WTC11 (cell line): ENCODE measurements at regions not wholly inside any gene's neighbourhood (a gene's known extent, or its start where the extent isn't known, plus 50 kb on each side); places are given as distances from the start of the nearest gene placed in this dataset.

Experiments used
- ATAC-seq: fragments of 200-7000 bp; cut with Tn5 transposase; 2 replicates; pipeline ENCODE4 v1.10.0; 2021; ENCODE audit warnings: mild to moderate bottlenecking, moderate library complexity
- CTCF ChIA-PET: fragments of 300-600 bp; sonication (Branson Sonifier 250); formaldehyde crosslinking; loops from one replicate; lab custom pipeline; 2021; ENCODE audit warnings: antibody characterized with exemption; lab: Charles Lee
- POLR2A ChIA-PET: fragments of 350-600 bp; sonication (Branson Sonifier 250); formaldehyde crosslinking; loops from one replicate; lab custom pipeline; 2021; ENCODE audit warnings: antibody characterized with exemption; lab: Charles Lee
- DNase-seq: peaks from one replicate; pipeline ENCODE4 v3.0.0; 2021; ENCODE audit warnings: low spot score
- H3K27ac Mint-ChIP-seq: 2 replicates; pipeline ENCODE4 v1.8.0; 2021; ENCODE audit warnings: mixed read lengths
- H3K27me3 Mint-ChIP-seq: 2 replicates; pipeline ENCODE4 v1.8.0; 2021; ENCODE audit warnings: low read depth, mild to moderate bottlenecking, moderate library complexity, mixed read lengths
- H3K36me3 Mint-ChIP-seq: 2 replicates; pipeline ENCODE4 v1.8.0; 2021; ENCODE audit warnings: mixed read lengths
- H3K4me1 Mint-ChIP-seq: 2 replicates; pipeline ENCODE4 v1.8.0; 2022; ENCODE audit warnings: mixed read lengths
- H3K4me3 Mint-ChIP-seq: 2 replicates; pipeline ENCODE4 v1.8.0; 2021; ENCODE audit warnings: mild to moderate bottlenecking, moderate library complexity, mixed read lengths
- H3K9me3 Mint-ChIP-seq: 2 replicates; pipeline ENCODE4 v1.8.0; 2021; ENCODE audit warnings: mixed read lengths
- CREB1 ChIP-seq: sonication (generic); formaldehyde crosslinking; IDR thresholded peaks from 2 replicates; pipeline ENCODE4 v1.8.0; 2023; ENCODE audit warnings: mild to moderate bottlenecking, missing genetic modification reagents
- ELF4 ChIP-seq: sonication (generic); formaldehyde crosslinking; IDR thresholded peaks from 2 replicates; pipeline ENCODE4 v1.8.1; 2022; ENCODE audit warnings: low read depth, mild to moderate bottlenecking, moderate library complexity, missing genetic modification reagents
- EMX1 ChIP-seq: fragments of 250-450 bp; sonication (Bioruptor Pico); IDR thresholded peaks from 2 replicates; pipeline ENCODE4 v1.8.0; 2021; ENCODE audit warnings: mild to moderate bottlenecking
- ESRRA ChIP-seq: sonication (generic); formaldehyde crosslinking; IDR thresholded peaks from 2 replicates; pipeline ENCODE4 v1.8.1; 2022; ENCODE audit warnings: mild to moderate bottlenecking, missing genetic modification reagents, borderline replicate concordance
- ETV6 ChIP-seq: sonication (generic); formaldehyde crosslinking; IDR thresholded peaks from 2 replicates; pipeline ENCODE4 v1.8.1; 2022; ENCODE audit warnings: mild to moderate bottlenecking, missing genetic modification reagents
- FOXJ3 ChIP-seq: sonication (generic); formaldehyde crosslinking; IDR thresholded peaks from 2 replicates; pipeline ENCODE4 v1.9.0; 2021; ENCODE audit warnings: missing genetic modification reagents, mild to moderate bottlenecking, borderline replicate concordance
- GABPB1 ChIP-seq: sonication (generic); formaldehyde crosslinking; IDR thresholded peaks from 2 replicates; pipeline ENCODE4 v1.8.1; 2023; ENCODE audit warnings: mild to moderate bottlenecking, missing genetic modification reagents
- GTF2I ChIP-seq: fragments of 250-450 bp; sonication (Bioruptor Pico); conservative IDR thresholded peaks from 2 replicates; pipeline ENCODE4 v1.4.0; 2021; ENCODE audit warnings: mild to moderate bottlenecking
- MYBL2 ChIP-seq: sonication (generic); formaldehyde crosslinking; IDR thresholded peaks from 2 replicates; pipeline ENCODE4 v1.8.1; 2023; ENCODE audit warnings: mild to moderate bottlenecking, moderate library complexity, missing genetic modification reagents
- NFYB ChIP-seq: sonication (generic); formaldehyde crosslinking; conservative IDR thresholded peaks from 2 replicates; pipeline ENCODE4 v1.8.0; 2022; ENCODE audit warnings: low read depth, missing genetic modification reagents
- NR2C2 ChIP-seq: sonication (generic); formaldehyde crosslinking; IDR thresholded peaks from 2 replicates; pipeline ENCODE4 v1.8.0; 2022; ENCODE audit warnings: mild to moderate bottlenecking, missing genetic modification reagents
- ZNF121 ChIP-seq: sonication (generic); formaldehyde crosslinking; IDR thresholded peaks from 2 replicates; pipeline ENCODE4 v1.8.0; 2023; ENCODE audit warnings: missing genetic modification reagents
- ZNF423 ChIP-seq: fragments of 250-450 bp; sonication (Bioruptor Pico); IDR thresholded peaks from 2 replicates; pipeline ENCODE4 v2.1.2; 2022; ENCODE audit warnings: mild to moderate bottlenecking, moderate library complexity
- TF ChIP-seq, protein P1 (sequence below): sonication (generic); formaldehyde crosslinking; IDR thresholded peaks from 2 replicates; pipeline ENCODE4 v1.8.0; 2023; ENCODE audit warnings: mild to moderate bottlenecking, missing genetic modification reagents
- TF ChIP-seq, protein P2 (sequence below): fragments of 250-450 bp; sonication (Bioruptor Pico); IDR thresholded peaks from 2 replicates; pipeline ENCODE4 v1.9.0; 2021; ENCODE audit warnings: moderate library complexity, mild to moderate bottlenecking, inconsistent platforms, borderline replicate concordance
- TF ChIP-seq, protein P3 (sequence below): fragments of 250-450 bp; sonication (Bioruptor Pico); IDR thresholded peaks from 2 replicates; pipeline ENCODE4 v1.9.0; 2021; ENCODE audit warnings: mild to moderate bottlenecking
- TF ChIP-seq, protein P4 (sequence below): sonication (generic); formaldehyde crosslinking; conservative IDR thresholded peaks from 2 replicates; pipeline ENCODE4 v1.8.1; 2022; ENCODE audit warnings: mild to moderate bottlenecking, missing genetic modification reagents
- TF ChIP-seq, protein P5 (sequence below): sonication (generic); formaldehyde crosslinking; IDR thresholded peaks from 2 replicates; pipeline ENCODE4 v1.8.1; 2023; ENCODE audit warnings: mild to moderate bottlenecking, missing genetic modification reagents, moderate library complexity
- TF ChIP-seq, protein P6 (sequence below): sonication (generic); formaldehyde crosslinking; IDR thresholded peaks from 2 replicates; pipeline ENCODE4 v1.8.1; 2023; ENCODE audit warnings: mild to moderate bottlenecking, missing genetic modification reagents, borderline replicate concordance
- TF ChIP-seq, protein P7 (sequence below): sonication (generic); formaldehyde crosslinking; IDR thresholded peaks from 2 replicates; pipeline ENCODE4 v1.8.1; 2023; ENCODE audit warnings: mild to moderate bottlenecking, missing genetic modification reagents, moderate library complexity
- TF ChIP-seq, protein P8 (sequence below): sonication (generic); formaldehyde crosslinking; IDR thresholded peaks from 2 replicates; pipeline ENCODE4 v1.8.1; 2022; ENCODE audit warnings: low read depth, mild to moderate bottlenecking, moderate library complexity, missing genetic modification reagents, borderline replicate concordance
- TF ChIP-seq, protein P9 (sequence below): fragments of 250-450 bp; sonication (Bioruptor Pico); conservative IDR thresholded peaks from 2 replicates; pipeline ENCODE4 v1.9.0; 2021; ENCODE audit warnings: mild to moderate bottlenecking

DNA sequence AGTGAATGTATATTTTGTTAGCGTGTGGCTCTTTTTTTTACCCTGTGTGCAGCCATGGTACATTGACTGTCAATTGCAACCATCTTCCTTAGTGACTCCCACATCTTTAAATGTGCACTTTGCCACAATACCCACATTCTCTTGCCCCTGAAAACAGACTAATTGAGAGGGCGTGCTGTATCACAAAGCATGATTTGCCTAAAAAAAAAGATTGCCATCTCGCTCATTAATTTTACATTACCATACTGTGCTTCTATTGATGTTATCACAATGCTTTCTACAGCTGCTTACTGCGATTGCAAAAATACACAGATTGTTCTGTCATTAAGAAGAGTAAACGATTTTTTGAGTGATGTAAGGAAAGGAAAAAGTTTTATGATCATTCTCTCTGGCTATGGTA lies 613.1 kb upstream of the NRP1 start:
- DNase-seq (no peak), ATAC-seq (no peak)
- POLR2A ChIA-PET = no interaction called here
- Mint-ChIP-seq H3K27me3 (no peaks in the 10 kb centered on the region), H3K9me3 (peaks cover 37% of the 10 kb centered on the region), H3K4me3 (no peak overlapping the region), H3K4me1 (peaks cover 9% of the 10 kb centered on the region), H3K36me3 (peaks cover 26% of the 10 kb centered on the region), H3K27ac (no peak overlapping the region)
- TF ChIP-seq, protein P1, sequence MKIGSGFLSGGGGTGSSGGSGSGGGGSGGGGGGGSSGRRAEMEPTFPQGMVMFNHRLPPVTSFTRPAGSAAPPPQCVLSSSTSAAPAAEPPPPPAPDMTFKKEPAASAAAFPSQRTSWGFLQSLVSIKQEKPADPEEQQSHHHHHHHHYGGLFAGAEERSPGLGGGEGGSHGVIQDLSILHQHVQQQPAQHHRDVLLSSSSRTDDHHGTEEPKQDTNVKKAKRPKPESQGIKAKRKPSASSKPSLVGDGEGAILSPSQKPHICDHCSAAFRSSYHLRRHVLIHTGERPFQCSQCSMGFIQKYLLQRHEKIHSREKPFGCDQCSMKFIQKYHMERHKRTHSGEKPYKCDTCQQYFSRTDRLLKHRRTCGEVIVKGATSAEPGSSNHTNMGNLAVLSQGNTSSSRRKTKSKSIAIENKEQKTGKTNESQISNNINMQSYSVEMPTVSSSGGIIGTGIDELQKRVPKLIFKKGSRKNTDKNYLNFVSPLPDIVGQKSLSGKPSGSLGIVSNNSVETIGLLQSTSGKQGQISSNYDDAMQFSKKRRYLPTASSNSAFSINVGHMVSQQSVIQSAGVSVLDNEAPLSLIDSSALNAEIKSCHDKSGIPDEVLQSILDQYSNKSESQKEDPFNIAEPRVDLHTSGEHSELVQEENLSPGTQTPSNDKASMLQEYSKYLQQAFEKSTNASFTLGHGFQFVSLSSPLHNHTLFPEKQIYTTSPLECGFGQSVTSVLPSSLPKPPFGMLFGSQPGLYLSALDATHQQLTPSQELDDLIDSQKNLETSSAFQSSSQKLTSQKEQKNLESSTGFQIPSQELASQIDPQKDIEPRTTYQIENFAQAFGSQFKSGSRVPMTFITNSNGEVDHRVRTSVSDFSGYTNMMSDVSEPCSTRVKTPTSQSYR = no peak
- no peak for TF ChIP-seq ZNF121 (CRISPR knock-in tag)
- TF ChIP-seq, protein P2, sequence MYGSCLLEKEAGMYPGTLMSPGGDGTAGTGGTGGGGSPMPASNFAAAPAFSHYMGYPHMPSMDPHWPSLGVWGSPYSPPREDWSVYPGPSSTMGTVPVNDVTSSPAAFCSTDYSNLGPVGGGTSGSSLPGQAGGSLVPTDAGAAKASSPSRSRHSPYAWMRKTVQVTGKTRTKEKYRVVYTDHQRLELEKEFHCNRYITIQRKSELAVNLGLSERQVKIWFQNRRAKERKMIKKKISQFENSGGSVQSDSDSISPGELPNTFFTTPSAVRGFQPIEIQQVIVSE = no peak
- TF ChIP-seq, protein P3, sequence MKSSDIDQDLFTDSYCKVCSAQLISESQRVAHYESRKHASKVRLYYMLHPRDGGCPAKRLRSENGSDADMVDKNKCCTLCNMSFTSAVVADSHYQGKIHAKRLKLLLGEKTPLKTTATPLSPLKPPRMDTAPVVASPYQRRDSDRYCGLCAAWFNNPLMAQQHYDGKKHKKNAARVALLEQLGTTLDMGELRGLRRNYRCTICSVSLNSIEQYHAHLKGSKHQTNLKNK (CRISPR knock-in tag) = no peak
- TF ChIP-seq, protein P4, sequence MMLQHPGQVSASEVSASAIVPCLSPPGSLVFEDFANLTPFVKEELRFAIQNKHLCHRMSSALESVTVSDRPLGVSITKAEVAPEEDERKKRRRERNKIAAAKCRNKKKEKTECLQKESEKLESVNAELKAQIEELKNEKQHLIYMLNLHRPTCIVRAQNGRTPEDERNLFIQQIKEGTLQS (CRISPR knock-in tag) = no peak
- TF ChIP-seq ZNF423 = no peak
- no peak for TF ChIP-seq MYBL2 (CRISPR knock-in tag)
- CTCF ChIA-PET = no interaction called here

DNA sequence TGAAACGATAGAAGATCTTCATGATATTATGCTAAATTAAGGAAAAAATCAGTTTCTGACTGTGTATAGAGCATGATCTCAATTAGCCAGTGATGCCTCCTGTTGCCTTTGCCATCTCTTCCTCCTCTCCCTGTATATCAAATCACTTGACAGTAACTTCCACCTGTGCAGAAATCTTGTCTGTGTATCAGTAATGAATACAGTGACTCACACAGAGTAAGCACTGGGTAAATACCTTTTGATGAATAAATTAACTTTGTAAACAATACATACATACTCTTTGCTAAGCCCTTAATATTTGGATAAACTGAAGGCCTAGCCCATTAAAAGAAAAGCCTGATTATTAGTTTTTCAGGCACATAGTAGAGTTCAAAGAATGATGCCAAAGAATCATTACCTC lies 610.6 kb upstream of the NRP1 start:
- no peaks in the 10 kb centered on the region; the same call in 1 of the 2 replicates for H3K27me3 Mint-ChIP-seq
- H3K9me3 Mint-ChIP-seq = peaks cover 37% of the 10 kb centered on the region
- no peak overlapping the region for H3K27ac Mint-ChIP-seq
- H3K4me3 Mint-ChIP-seq = no peak overlapping the region
- no peak for ATAC-seq
- peaks cover 6% of the 10 kb centered on the region for H3K4me1 Mint-ChIP-seq
- peaks cover 26% of the 10 kb centered on the region for H3K36me3 Mint-ChIP-seq
- CTCF ChIA-PET = no interaction called here
- POLR2A ChIA-PET = no interaction called here
- no peak for DNase-seq
- TF ChIP-seq NFYB (CRISPR knock-in tag) (no peak), GABPB1 (no peak), CREB1 (CRISPR knock-in tag) (no peak), ELF4 (CRISPR knock-in tag) (no peak), FOXJ3 (no peak), EMX1 (CRISPR knock-in tag) (no peak), GTF2I (CRISPR knock-in tag) (no peak), NR2C2 (CRISPR knock-in tag) (no peak), ETV6 (CRISPR knock-in tag) (no peak), ESRRA (CRISPR knock-in tag) (no peak), ZNF423 (no peak)
- TF ChIP-seq, protein P5, sequence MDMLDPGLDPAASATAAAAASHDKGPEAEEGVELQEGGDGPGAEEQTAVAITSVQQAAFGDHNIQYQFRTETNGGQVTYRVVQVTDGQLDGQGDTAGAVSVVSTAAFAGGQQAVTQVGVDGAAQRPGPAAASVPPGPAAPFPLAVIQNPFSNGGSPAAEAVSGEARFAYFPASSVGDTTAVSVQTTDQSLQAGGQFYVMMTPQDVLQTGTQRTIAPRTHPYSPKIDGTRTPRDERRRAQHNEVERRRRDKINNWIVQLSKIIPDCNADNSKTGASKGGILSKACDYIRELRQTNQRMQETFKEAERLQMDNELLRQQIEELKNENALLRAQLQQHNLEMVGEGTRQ (CRISPR knock-in tag) = no peak
- TF ChIP-seq, protein P6, sequence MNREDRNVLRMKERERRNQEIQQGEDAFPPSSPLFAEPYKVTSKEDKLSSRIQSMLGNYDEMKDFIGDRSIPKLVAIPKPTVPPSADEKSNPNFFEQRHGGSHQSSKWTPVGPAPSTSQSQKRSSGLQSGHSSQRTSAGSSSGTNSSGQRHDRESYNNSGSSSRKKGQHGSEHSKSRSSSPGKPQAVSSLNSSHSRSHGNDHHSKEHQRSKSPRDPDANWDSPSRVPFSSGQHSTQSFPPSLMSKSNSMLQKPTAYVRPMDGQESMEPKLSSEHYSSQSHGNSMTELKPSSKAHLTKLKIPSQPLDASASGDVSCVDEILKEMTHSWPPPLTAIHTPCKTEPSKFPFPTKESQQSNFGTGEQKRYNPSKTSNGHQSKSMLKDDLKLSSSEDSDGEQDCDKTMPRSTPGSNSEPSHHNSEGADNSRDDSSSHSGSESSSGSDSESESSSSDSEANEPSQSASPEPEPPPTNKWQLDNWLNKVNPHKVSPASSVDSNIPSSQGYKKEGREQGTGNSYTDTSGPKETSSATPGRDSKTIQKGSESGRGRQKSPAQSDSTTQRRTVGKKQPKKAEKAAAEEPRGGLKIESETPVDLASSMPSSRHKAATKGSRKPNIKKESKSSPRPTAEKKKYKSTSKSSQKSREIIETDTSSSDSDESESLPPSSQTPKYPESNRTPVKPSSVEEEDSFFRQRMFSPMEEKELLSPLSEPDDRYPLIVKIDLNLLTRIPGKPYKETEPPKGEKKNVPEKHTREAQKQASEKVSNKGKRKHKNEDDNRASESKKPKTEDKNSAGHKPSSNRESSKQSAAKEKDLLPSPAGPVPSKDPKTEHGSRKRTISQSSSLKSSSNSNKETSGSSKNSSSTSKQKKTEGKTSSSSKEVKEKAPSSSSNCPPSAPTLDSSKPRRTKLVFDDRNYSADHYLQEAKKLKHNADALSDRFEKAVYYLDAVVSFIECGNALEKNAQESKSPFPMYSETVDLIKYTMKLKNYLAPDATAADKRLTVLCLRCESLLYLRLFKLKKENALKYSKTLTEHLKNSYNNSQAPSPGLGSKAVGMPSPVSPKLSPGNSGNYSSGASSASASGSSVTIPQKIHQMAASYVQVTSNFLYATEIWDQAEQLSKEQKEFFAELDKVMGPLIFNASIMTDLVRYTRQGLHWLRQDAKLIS (CRISPR knock-in tag) = no peak
- TF ChIP-seq, protein P7, sequence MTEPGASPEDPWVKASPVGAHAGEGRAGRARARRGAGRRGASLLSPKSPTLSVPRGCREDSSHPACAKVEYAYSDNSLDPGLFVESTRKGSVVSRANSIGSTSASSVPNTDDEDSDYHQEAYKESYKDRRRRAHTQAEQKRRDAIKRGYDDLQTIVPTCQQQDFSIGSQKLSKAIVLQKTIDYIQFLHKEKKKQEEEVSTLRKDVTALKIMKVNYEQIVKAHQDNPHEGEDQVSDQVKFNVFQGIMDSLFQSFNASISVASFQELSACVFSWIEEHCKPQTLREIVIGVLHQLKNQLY (CRISPR knock-in tag) = no peak
- TF ChIP-seq, protein P8, sequence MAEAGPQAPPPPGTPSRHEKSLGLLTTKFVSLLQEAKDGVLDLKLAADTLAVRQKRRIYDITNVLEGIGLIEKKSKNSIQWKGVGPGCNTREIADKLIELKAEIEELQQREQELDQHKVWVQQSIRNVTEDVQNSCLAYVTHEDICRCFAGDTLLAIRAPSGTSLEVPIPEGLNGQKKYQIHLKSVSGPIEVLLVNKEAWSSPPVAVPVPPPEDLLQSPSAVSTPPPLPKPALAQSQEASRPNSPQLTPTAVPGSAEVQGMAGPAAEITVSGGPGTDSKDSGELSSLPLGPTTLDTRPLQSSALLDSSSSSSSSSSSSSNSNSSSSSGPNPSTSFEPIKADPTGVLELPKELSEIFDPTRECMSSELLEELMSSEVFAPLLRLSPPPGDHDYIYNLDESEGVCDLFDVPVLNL = no peak
- TF ChIP-seq, protein P9, sequence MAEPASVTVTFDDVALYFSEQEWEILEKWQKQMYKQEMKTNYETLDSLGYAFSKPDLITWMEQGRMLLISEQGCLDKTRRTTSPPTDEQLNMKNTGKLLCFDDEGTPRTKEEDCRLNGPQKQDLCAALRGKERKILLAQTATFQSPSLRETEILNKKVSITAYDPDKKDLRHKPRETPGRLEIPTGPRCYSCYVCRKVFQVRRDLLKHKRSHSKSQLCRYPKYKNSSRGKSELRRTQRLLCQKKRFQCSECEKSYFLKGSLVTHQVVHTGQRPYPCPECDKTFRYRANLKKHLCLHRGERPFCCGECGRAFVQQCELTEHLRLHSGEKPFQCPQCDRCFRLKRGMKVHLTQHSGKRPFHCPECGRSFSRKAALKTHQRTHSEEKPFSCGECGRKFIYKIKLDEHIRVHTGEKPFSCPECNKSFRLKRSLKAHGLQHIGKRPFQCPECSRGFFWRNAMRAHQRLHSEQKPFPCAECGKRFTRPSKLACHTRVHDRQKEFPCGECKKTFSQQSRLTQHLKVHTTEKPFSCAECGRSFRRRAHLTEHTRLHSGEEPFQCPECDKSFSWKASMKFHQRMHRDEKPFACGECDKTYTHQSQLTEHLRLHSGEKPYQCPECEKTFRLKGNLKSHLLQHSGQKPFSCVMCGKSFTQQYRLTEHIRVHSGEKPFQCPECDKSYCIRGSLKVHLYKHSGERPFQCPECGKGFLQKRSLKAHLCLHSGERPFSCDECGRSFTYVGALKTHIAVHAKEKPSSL (CRISPR knock-in tag) = no peak
